Left ventricle myocardium inferior (tissue), 1 donor: ENCODE measurements at regions not wholly inside any gene's neighbourhood (a gene's known extent, or its start where the extent isn't known, plus 50 kb on each side); places are given as distances from the start of the nearest gene placed in this dataset.
"Not testable (repeated sequence)": the region's sequence is repeated elsewhere in the genome, so short reads cannot be mapped to it uniquely, and the experiment has no call there.

ENCODE experiments used
- DNase-seq: peaks from one replicate; pipeline ENCODE4 v3.0.0-alpha.2; 2020
- H3K27ac ChIP-seq: fragments of 200-600 bp; replicated peaks from 2 replicates; pipeline ENCODE4 v1.8.0; 2021
- H3K27me3 ChIP-seq: fragments of 200-600 bp; 2 replicates; pipeline ENCODE4 v1.8.0; 2021; ENCODE audit warnings: low read depth
- H3K36me3 ChIP-seq: fragments of 200-600 bp; 2 replicates; pipeline ENCODE4 v1.8.0; 2021
- H3K4me1 ChIP-seq: fragments of 200-600 bp; 2 replicates; pipeline ENCODE4 v1.8.0; 2021
- H3K4me3 ChIP-seq: fragments of 200-600 bp; 2 replicates; pipeline ENCODE4 v1.8.0; 2021; ENCODE audit warnings: mild to moderate bottlenecking, moderate library complexity
- H3K9me3 ChIP-seq: fragments of 200-600 bp; replicated peaks from 2 replicates; pipeline ENCODE4 v1.8.0; 2021
- intact Hi-C: fragments of 100-400 bp; cut with micrococcal nuclease; formaldehyde crosslinking; loops from one replicate; pipeline ENCODE4 v1.11.0; 2022
- TF ChIP-seq, protein P1 (sequence below): fragments of 200-600 bp; IDR thresholded peaks from 2 replicates; pipeline ENCODE4 v1.8.0; 2021; ENCODE audit warnings: antibody characterized with exemption, mild to moderate bottlenecking, borderline replicate concordance
- donor health status: DM: no; HTN: yes; CAD: no; lungs with severe emphysema.

DNA sequence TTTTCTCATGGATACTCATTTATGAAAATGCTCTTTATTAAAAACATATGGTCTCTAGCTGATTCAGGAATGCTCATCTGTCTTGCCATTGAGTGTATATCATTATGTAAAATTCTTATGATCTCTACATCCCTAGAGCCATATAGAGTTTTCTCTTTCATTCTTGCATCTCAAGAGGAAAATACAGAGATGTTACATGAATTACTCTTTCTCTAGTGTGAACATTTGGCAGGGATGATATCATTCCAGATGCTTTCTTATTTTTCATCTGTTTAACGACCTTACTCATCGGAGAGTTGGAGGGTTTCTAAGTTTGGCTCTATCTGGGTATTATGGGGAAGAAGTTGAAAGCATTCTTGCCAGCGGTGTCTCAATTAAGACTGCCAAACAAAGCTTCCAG is 202.9 kb upstream of the SLC7A11 start:
- H3K27me3 ChIP-seq = no peaks in the 10 kb centered on the region
- TF ChIP-seq, protein P1, sequence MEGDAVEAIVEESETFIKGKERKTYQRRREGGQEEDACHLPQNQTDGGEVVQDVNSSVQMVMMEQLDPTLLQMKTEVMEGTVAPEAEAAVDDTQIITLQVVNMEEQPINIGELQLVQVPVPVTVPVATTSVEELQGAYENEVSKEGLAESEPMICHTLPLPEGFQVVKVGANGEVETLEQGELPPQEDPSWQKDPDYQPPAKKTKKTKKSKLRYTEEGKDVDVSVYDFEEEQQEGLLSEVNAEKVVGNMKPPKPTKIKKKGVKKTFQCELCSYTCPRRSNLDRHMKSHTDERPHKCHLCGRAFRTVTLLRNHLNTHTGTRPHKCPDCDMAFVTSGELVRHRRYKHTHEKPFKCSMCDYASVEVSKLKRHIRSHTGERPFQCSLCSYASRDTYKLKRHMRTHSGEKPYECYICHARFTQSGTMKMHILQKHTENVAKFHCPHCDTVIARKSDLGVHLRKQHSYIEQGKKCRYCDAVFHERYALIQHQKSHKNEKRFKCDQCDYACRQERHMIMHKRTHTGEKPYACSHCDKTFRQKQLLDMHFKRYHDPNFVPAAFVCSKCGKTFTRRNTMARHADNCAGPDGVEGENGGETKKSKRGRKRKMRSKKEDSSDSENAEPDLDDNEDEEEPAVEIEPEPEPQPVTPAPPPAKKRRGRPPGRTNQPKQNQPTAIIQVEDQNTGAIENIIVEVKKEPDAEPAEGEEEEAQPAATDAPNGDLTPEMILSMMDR = no peak
- H3K27ac ChIP-seq = no peak overlapping the region
- H3K4me1 ChIP-seq = no peaks in the 10 kb centered on the region
- peaks cover 17% of the 10 kb centered on the region for H3K9me3 ChIP-seq
- intact Hi-C loops = no loop called here
- no peak for DNase-seq
- no peak overlapping the region for H3K4me3 ChIP-seq
- no peaks in the 10 kb centered on the region for H3K36me3 ChIP-seq

DNA sequence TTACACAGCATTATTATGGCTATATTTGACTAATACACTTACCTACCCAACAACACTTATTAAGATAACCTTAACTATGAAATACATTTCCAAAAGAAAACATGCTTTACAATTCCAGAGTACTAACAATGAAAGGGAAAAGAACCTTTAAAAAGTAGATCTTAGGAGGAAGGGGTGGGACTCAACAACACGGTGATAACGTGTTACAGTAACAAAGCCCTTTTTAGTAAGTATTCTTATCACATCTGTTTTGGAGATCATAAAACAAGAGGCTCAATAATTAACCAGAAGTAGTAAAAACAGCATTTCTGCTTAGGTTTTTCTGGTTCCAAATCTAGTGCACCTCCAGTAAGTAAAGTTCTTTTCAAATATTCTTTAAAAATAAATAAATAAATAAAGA is 202.1 kb upstream of the SLC7A11 start:
- Histone ChIP-seq H3K27me3 (no peaks in the 10 kb centered on the region), H3K9me3 (peaks cover 17% of the 10 kb centered on the region), H3K27ac (no peak overlapping the region), H3K36me3 (no peaks in the 10 kb centered on the region), H3K4me1 (no peaks in the 10 kb centered on the region), H3K4me3 (no peak overlapping the region)
- TF ChIP-seq, protein P1 = no peak
- intact Hi-C loops = no loop called here
- no peak for DNase-seq

DNA sequence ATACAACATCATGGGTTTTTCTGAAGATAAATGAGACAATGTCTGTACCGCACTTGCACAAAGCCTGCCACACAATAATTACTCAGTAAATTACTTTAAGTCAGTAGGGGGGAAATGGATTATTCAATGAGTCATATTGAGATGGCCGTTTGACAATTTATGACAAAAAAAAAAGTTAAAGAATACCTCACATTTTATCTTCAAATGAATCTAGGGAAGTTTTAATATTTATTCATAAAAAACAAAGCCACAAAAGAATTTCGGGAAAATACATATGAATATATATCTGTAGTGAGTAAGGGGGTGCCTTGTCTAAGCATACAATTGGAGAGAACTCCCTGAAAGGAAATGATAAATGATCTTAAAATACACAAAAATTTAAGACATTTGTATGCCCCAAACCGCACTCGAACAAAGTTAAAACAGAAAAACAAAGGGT is 197.0 kb upstream of the SLC7A11 start:
- H3K36me3 ChIP-seq = no peaks in the 10 kb centered on the region
- intact Hi-C loops = no loop called here
- TF ChIP-seq, protein P1 = no peak
- H3K4me3 ChIP-seq = no peak overlapping the region
- no peaks in the 10 kb centered on the region for H3K4me1 ChIP-seq
- H3K9me3 ChIP-seq = peaks cover 33% of the 10 kb centered on the region
- H3K27ac ChIP-seq = no peak overlapping the region
- DNase-seq = no peak
- H3K27me3 ChIP-seq = no peaks in the 10 kb centered on the region

DNA sequence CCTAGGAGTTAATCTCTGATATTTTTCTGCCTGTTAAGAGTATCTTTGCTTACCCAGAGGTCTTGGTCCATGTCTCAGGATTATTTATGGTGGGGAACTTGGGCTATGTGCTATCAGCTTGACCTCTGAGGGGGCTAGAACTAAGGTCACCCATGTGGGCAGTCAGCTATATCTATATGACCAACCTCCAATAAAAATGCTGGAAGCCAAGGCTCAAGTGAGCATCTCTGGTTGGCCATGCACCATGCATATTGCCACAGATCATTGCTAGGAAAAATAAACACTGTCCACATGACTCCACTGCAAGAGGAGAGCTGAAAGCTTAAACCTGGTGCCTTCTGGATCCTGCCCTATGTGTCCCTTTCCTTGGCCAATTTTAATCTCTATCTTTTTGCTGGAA is 196.5 kb upstream of the SLC7A11 start:
- Histone ChIP-seq H3K27ac (no peak overlapping the region), H3K4me1 (no peaks in the 10 kb centered on the region), H3K36me3 (no peaks in the 10 kb centered on the region), H3K27me3 (no peaks in the 10 kb centered on the region), H3K4me3 (no peak overlapping the region), H3K9me3 (peaks cover 34% of the 10 kb centered on the region)
- TF ChIP-seq, protein P1 = no peak
- intact Hi-C loops = no loop called here
- DNase-seq = no peak

DNA sequence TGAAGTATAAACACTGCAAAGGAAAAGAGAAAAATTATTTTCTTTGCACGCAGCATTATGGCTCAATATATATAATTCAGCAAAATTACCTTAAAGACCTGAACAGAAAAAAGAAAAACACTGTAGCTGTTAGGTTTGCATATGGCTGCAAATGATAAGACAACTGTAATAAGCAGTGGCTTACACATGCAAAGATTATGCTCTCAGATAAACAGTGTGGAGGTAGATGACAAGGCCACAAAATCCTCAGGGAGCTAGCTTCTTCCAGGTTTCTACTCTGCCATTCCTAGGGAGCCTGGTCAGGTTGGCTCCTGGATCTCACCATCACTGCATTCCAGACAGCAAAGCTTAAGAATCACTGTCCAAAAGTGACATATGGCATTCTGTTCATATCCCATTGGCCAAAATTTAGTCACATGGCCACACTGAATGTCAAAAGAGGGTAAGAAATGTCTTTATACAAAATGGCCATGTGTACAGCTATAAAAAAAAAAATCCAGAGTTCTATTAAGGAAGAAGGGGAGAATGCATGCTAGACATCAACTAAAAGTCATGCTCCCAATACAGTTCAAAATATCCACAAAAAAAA is 195.2 kb upstream of the SLC7A11 start:
- Histone ChIP-seq H3K9me3 (peaks cover 43% of the 10 kb centered on the region), H3K4me3 (no peak overlapping the region), H3K27me3 (no peaks in the 10 kb centered on the region), H3K27ac (no peak overlapping the region), H3K4me1 (no peaks in the 10 kb centered on the region), H3K36me3 (no peaks in the 10 kb centered on the region)
- DNase-seq = no peak
- TF ChIP-seq, protein P1 = no peak
- intact Hi-C loops = no loop called here

DNA sequence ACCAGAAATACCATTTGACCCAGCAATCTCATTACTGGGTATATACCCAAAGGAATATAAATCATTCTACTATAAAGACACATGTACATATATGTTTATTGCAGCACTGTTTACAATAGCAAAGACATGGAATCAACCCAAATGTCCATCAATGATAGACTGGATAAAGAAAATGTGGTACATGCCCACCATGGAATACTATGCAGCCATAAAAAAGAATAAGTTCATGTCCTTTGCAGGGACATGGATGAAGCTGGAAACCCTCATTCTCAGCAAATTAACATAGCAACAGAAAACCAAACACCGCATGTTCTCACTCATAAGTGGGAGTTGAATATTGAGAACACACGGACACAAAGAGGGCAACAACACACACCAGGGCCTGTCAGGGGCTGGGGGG is 193.6 kb upstream of the SLC7A11 start:
- DNase-seq, H3K36me3 ChIP-seq, intact Hi-C loops, H3K27me3 ChIP-seq, H3K4me1 ChIP-seq, H3K4me3 ChIP-seq, H3K27ac ChIP-seq: not testable (repeated sequence)
- H3K9me3 ChIP-seq = peaks cover 37% of the 10 kb centered on the region

DNA sequence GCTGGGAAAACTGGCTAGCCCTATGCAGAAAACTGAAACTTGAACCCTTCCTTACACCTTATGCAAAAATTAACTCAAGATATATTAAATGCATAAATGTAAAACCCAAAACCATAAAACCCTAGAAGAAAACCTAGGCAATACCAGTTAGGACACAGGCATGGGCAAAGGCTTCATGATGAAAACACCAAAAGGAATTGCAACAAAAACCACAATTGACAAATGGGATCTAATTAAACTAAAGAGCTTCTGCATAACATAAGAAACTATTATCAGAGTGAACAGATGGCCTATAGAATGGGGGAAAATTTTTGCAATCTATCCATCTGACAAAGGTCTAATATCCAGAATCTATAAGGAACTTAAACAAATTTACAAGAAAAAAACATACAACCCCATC is 192.9 kb upstream of the SLC7A11 start:
- H3K36me3 ChIP-seq, H3K4me1 ChIP-seq, H3K4me3 ChIP-seq, DNase-seq, intact Hi-C loops, H3K27me3 ChIP-seq, H3K27ac ChIP-seq: not testable (repeated sequence)
- H3K9me3 ChIP-seq = peaks cover 37% of the 10 kb centered on the region
